ENCODE measurements at regions not wholly inside any gene's neighbourhood (a gene's known extent, or its start where the extent isn't known, plus 50 kb on each side); places are given as distances from the start of the nearest gene placed in this dataset.
"Not testable (repeated sequence)": the region's sequence is repeated elsewhere in the genome, so short reads cannot be mapped to it uniquely, and the experiment has no call there.

DNA sequence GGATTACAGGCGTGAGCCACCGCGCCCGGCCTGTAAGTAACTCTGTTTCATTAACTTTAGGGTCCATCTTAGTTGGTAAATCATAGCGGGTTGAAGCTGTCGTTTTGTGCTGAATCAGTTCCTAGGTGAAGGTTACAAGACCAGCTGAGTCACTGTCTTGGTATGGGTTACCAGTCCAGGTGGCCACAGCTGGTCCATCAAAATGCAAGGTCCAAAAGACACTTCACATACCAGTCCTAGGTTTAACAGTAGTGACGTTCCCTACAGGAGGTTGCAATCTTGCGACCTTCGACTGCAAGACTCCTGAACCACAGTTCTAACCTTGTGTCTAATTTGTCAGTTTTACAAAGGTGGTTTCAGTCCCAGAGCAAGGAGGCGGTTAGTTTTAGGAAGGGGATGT, 160.1 kb upstream of the ATP10A start:
- intact Hi-C loops (cut with DNase I), result no loop called here
- ATAC-seq, result no peak

DNA sequence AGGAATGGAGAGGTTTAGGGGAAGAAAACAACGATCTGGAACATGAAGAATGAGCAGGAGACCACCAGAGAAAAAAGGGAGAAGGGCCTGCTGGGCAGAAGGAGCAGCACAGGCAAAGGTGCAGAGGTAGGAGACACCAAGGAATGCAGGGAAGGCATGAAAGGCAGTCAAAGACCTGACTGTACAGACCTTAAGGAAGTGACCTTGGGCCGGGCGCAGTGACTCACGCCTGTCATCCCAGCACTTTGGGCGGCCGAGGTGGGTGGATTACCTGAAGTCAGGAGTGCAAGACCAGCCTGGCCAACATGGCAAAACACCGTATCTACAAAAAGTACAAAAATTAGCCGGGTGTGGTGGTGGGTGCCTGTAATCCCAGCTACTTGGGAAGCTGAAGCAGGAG, 157.7 kb upstream of the ATP10A start:
- no peak for DNase-seq

More for the DNA sequence above, 160.1 kb upstream of the ATP10A start:
- DNase-seq, result no peak

DNA sequence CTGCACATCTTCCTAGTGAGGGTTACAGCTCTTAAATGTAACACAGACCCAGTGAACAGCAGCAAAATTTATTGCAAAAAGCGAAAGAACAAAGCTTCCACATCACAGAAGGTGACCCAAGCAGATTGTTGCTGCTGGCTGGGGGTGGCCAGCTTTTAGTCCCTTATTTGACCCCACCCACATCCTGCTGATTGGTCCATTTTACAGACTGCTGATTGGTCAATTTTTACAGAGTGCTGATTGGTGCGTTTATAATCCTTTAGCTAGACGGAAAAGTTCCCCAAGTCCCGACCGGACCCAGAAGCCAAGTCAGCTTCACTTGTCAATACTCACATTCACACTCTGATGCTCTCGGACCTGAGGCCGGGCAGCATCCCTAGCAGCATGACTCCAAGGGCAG, 154.5 kb upstream of the ATP10A start:
- DNase-seq (no peak), ATAC-seq (no peak)
- intact Hi-C loops (cut with DNase I), result no loop called here

More for the DNA sequence above, 157.7 kb upstream of the ATP10A start:
- no peak for ATAC-seq
- intact Hi-C loops (cut with DNase I), result no loop called here

DNA sequence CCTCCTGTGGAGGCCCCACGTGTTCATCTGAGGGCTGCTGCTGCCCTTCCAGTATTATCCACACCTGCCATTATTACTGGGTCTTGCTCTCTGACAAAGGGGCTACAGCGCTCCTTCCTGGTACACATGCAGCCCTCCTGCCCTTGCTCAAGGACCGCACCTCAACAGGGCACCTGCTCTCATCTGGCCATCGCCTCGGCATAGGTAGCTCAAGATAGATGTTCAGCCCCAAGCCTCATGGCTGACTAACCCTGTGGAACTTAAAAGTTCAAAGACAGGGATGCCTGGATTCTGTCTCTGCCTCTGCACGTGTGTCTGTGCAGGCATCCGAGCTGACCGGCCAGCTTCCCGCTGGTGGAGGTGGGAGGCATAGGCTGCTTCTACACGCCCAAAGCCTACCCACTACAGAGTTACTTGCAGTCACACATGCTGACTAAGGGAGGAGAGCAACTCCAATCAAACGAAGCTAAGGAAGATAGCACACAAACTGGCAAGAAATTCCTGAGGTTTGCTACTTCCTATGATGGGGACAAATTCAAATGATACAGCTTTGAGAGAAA, 152.5 kb upstream of the ATP10A start:
- no peak for DNase-seq
- no peak for ATAC-seq
- intact Hi-C loops (cut with DNase I), result no loop called here

DNA sequence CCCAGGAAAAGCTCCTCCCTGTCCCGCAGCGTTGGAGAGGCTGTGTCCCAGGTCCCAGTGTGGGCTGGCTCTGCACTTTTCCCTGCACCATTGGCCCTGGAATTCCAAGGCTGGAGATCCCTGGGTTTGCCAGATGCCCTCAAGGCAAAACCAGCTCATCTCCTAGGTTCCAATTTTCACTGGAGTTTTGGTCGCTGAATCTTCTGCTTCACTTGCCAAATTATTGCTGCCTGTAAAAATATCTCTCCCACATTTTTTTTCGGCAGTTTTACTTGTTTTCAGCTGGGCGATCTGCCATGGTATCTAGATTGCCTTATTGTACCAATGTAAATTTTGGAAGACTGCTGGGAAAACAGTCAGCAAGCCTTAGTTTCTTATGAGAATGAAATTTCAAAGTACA, 150.9 kb upstream of the ATP10A start:
- intact Hi-C loops (cut with DNase I), result no loop called here
- ATAC-seq (no peak), DNase-seq (no peak)

DNA sequence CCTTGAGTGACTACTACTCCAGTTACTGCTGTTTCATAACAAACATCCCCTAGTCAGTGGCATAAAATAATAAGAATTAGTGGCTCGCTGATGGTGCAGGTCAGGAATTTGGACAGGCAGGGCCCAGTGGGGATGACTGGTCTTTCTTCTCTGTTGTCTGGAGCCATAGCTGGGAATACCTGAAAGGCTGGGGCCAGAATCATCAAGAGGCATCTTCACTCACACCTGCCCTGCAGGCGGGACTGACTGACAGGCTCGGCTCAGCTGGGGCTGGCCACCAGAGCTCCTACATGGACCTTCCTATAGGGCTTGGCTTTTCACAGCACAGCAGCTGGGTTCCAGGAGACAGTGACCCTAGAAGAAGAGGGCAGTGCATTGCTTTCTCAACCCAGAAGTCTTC, 148.8 kb upstream of the ATP10A start:
- no peak for ATAC-seq
- intact Hi-C loops (cut with DNase I), result no loop called here

DNA sequence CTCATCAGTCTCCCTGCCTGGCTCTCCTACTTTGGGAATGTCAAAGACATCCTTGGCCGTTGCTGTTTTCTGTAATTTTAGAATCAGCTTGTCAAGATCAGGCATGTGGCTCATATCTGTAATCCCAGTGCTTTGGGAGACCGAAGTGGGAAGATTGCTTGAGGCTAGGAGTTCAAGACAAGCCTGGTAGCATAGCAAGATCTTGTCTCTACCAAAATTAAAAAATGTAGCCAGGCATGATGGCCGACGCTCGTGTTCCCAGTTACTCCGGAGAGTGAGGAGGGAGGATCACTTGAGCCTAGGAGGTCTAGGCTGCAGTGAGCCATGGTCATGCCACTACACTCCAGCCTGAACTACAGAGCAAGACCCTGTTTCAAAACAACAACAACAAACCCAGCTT, 144.0 kb upstream of the ATP10A start:
- no peak for DNase-seq

More for the DNA sequence above, 148.8 kb upstream of the ATP10A start:
- DNase-seq, result no peak

DNA sequence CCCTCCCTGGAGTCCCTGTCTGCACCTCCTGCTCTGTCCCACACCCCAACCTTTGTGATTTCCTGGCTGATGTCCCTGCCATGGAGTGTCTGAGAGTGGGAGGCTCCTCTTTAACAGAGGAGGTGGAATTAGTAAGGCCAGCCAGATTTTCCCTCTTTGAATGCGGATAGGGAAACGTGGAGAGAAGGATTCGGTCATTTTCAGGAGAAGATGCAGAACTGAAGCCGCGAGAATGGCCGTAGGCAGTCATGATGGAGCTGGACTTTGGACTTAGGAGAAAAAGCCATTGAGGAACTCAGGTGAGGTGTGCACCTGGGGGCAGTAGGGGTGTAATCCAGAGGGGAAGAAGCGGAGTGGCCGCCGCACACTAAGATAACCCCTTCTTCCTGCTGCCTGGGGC, 138.1 kb upstream of the ATP10A start:
- DNase-seq (no peak), ATAC-seq (no peak)
- intact Hi-C loops (cut with DNase I), result no loop called here

More for the DNA sequence above, 144.0 kb upstream of the ATP10A start:
- intact Hi-C loops (cut with DNase I), result no loop called here
- no peak for ATAC-seq

DNA sequence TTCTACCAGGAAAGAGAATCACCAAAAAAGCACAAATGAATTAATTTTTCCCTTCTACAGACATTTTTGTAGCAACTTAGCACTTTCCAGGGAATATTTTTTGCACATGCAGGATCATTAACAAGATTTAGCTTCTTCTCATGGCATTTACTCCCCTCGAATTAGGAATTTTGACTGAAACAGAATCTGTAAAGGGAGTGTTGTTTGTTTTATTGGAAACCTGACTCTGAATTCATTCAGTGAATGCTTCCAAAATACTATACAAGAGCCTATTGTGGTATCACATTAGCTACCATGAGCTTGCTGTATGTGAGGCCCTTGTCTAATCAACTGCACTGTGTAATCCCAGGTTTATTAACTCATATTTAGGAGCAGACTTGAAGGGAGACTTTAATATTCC, 130.4 kb upstream of the ATP10A start:
- intact Hi-C loops (cut with DNase I), result no loop called here
- DNase-seq (no peak), ATAC-seq (no peak)

DNA sequence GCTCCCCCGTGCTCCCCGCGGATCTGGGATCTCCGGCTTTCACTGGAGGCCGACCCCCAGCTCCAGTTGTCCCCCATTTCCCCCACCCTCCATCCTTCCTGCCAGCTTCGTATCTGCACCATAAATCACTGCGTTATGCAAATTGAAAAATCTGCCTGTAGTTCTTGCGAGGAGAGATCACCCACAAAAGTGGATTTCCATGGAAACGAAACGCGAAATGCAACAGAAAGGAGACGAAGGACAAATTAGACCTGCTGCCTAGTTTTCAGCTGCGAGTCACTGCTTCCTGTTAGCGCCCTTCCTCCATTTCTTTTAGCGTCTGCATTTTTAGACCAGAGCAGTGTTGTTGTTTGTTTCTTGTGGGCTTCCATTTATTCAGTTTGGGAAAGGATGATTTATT, 127.1 kb upstream of the ATP10A start:
- ATAC-seq (no peak), DNase-seq (no peak)
- intact Hi-C loops (cut with DNase I), result no loop called here

DNA sequence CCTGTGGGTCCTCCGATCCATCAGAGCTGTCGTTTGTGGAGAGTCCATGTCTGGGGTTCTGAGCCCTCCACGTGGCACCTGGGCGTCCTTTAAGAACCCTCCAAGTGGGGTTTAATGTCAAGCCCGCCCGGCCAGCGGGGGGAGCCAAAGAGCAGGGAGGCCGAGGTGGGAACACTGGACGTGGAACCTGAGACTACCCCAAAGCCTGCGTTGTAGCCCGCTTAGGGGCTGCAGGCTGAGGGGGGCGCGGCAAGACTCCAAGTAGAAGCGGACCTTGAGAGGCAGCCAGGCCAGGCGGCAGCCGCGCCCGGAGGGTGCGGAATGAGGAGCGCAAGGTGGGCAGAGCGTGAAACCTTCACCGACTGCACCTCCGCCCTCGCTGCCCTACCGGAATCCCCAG, 126.2 kb upstream of the ATP10A start:
- ATAC-seq (no peak), DNase-seq (no peak)
- intact Hi-C loops (cut with DNase I), result no loop called here

DNA sequence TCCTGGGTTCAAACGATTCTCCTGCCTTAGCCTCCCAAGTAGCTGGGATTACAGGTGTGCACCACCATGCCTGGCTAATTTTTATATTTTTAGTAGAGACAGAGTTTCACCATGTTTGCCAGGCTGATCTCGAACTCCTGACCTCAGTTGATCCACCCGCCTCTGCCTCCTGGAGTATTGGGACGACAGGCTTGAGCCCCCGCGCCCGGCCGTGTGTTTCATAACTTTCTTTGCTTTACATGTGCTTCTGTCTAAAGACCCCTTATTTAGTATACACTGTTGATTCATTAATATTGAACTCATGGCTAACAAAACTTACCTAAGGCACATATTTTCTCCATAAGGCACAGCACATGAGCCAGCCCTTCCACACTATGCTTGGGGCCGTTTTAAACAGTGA, 125.6 kb upstream of the ATP10A start:
- intact Hi-C loops (cut with DNase I); DNase-seq; ATAC-seq: not testable (repeated sequence)

DNA sequence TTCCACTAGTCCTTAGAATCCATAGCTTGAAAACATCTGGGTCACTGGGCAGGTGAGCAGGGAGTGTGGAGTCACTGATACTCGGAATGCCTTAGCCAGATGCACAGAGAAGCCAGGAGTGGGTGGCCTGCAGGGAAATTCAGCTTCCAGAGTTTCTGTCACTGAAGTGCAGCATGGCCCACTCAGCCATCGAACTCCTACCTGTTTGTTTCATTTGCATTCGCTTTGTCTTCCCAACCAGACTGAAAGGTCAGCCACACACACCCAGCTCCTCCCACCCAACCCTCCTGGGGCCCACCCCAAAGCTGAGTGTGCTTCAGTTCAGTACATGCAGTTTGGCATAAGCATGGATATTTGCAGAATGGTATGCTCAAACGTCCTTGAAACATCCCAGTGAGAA, 124.5 kb upstream of the ATP10A start:
- DNase-seq (no peak), ATAC-seq (no peak)
- intact Hi-C loops (cut with DNase I), result no loop called here

DNA sequence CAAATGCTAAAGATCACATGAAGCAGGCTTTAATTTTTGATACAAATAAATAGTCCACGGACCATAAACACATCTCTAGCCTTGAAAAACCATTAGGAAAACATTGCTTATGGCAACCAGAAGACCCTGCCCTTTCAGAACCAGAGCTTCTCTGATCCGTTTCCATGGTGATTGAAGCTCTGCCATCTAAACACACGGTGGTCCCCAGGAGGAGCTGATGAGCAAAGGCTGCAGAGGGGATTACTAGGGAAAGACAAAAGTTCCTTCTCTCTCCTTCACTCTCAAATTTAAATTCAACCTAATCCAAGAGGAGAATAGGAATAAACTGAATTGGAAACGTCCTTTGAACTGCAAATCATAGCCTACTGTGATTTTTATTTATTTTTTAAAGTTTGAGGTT, 122.0 kb upstream of the ATP10A start:
- DNase-seq, result no peak
- ATAC-seq, result no peak
- intact Hi-C loops (cut with DNase I), result no loop called here

DNA sequence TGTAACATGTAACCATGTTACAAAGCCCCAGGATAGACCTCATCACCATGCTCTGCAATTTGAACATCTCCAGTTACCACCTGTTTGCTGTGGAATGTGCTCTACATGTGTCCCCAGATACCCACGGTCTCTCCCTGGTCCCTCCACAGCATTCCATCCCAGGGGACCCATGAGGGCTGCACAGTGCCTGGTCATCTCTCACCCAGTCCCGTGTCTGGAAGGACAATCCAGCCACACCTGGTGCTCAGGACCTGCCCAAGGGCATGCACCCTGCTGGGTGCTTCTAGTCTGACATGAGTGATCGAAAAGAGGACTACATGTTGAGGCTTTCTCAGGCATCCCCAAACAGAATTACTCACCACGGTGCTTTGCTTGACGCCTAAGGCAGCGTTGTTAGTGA, 119.6 kb upstream of the ATP10A start:
- intact Hi-C loops (cut with DNase I), result no loop called here
- ATAC-seq (no peak), DNase-seq (no peak)

DNA sequence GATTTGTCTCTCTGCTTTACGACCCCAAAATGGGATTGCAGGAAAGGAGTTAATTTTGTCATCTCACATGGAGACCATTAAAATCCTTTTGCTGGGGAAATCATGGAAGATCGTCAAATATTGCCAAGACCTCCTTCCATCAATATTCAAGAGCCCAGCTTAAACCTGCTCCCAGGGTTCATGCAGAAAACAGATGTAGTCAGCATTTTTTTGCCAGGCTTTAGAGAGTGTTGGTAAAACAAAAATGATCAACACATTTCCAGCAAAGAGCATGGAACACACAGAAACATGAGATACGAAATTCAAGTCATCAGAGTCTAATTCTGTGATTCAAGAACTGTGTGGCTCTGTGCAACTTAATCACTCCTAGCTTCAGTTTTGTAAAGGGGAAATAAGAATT, 118.0 kb upstream of the ATP10A start:
- DNase-seq, result no peak
- no peak for ATAC-seq
- intact Hi-C loops (cut with DNase I), result no loop called here

DNA sequence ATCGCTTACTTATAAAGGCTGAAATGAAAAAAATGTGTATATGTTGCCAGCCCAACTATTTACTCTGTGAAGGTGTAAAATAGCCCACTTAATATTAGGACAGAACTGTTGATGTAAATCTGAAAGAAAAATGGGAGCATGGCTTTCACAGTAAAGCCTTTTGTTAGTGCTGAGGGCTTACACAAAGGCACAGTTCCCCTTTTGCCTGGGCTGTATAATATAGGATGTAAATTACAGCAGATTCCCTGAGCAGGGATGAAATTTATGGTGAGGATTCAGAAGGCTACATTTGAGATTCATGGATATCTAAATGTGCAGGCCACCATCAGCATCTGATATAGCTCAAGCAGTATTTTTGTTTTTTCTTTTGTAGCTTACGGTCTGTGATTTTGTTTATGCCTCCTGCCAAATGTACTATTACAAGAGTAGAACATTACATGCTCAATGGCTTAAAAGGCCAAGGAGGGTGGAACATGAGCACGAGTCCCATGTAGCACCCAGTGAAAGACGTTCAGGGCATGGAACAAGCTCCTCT, 109.1 kb upstream of the ATP10A start:
- intact Hi-C loops (cut with DNase I), result no loop called here
- ATAC-seq (no peak), DNase-seq (no peak)

DNA sequence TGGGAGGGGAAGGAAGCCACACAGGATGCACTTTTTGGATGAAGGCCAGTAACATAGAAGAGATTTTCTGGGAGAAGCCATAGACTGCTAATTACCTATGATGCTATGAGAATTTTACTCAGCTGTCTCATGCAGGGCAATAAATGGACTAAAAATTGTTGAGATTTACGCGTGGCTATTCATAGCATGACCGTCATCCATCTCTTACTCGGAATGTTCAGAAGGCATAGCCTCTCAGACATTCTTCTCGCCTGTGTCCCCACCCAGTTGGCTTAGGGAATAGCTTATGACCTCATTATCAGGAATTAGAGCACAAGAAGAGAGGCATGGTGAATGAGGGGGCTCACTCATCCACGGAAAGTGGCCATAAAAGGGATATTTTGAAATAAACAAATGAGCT, 107.9 kb upstream of the ATP10A start:
- no peak for DNase-seq
- intact Hi-C loops (cut with DNase I), result no loop called here
- peak in 1 of 2 donors; percentile 47 for ATAC-seq

DNA sequence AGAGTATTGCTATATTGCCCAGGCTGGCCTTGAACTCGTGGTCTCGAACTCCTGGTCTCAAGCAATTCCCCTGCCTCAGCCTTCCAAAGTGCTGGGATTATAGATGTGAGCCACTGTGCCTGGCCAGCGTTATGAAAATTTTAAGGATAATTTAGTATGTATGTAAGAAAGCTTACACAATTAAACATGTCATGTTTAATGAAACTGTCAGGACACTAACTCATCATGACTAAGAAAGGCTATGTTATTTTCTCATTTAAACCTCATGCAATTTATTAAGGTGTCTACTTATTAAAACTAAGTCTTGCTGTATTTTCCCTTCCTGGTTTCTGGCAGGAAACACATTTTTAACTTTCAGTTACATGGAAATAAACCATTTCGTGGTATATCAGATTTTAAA, 106.8 kb upstream of the ATP10A start:
- no peak for DNase-seq
- intact Hi-C loops (cut with DNase I), result no loop called here
- no peak for ATAC-seq

DNA sequence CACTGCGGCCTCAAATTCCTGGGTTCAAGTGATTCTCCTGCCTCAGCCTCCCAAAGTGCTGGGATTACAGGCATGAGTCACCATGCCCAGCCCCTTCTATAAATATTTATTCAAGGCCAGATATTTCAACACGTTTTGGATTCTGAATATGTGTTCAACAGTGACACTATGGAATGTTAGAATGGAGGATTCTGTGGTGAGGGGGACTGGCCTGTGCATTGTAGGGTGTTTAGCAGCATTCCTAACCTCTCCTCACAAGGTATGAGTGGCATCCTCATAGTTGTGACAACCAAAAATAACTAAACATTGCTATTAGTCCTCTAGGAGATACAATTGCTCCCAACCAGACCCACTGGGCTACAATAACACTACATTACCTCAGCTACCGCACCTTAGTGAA, 104.0 kb upstream of the ATP10A start:
- ATAC-seq (no peak), DNase-seq (no peak)
- intact Hi-C loops (cut with DNase I), result no loop called here

DNA sequence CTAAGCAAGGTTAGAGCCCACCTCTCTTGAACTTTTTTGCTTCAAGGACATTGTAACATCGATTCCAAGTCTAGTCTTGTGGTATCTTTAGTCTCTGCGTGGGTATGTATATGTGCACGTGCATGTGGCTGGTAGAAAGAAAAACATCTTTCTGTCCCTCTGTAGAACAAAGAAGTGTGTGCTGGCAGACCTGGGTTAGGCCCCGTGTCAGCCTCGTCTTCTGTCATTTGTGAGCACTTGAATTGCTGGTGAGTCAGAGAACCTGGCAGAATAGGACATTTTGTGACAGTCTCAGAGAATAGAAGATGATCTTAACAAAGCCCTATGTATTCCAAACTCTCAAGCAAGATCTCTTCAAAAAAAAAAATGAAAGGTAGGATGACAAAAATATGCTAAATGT, 102.2 kb upstream of the ATP10A start:
- DNase-seq (no peak), ATAC-seq (no peak)
- intact Hi-C loops (cut with DNase I), result no loop called here

DNA sequence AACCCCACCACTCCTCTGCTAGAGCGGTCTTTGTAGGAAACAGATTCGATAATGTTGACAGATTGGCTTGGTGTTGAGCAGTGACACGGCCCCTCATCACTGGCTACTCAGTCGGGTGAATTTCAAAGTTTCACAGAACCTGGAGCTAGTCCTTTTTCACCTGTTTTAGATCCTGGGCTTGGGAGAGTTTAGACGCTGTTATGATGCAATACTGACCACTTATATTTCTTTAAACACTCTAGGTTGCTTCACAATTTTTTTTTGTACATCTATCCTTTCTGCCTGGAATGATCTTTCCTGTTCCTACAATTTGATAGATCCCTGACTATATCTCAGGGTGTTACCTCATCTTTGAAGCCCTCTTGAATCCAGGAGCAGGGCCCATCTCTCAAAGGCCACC, 97.1 kb upstream of the ATP10A start:
- intact Hi-C loops (cut with DNase I), result no loop called here
- DNase-seq (no peak), ATAC-seq (no peak)

Data from left cardiac atrium (tissue), 4 donors.